ENCODE measurements at regions not wholly inside any gene's neighbourhood (a gene's known extent, or its start where the extent isn't known, plus 50 kb on each side); places are given as distances from the start of the nearest gene placed in this dataset.

DNA sequence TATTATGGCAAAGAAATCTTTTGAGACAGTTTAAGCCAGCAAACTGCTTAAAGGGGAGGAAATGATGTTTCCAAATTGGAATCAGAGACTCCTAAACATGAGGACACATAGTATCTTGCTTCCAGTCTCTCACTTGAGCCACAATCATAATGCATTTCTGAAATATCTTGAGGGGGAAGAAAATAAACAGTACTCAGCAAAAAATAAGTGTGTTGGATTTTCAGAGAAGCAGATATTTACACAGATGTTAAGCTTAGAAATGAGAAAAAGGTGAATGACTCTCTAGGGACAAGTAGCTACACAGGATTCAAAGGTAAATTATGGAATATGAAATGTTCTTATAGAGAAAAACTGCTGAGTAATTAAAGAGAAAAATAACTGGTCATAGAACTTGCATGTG, 1583.6 kb downstream of the CDH8 start:
- TF ChIP-seq POLR2A (IDR thresholded peaks at IDR 0.05; ENCODE audit: low read length) (no peak), GATA1 (IDR thresholded peaks at IDR 0.05; ENCODE audit: low read depth, low read length) (no peak)
